MM.1S (cell line): ENCODE measurements at regions not wholly inside any gene's neighbourhood (a gene's known extent, or its start where the extent isn't known, plus 50 kb on each side); places are given as distances from the start of the nearest gene placed in this dataset.

ENCODE experiments used
- DNase-seq: peaks from one replicate; pipeline ENCODE4 v3.0.0-alpha.2; 2015
- H2AFZ ChIP-seq: fragments of 300-600 bp; sonication (generic); 2 replicates; pipeline ENCODE4 v1.6.0; 2016; ENCODE audit warnings: antibody characterized with exemption, low read length
- H3F3A ChIP-seq: fragments of 300-600 bp; sonication (generic); 2 replicates; pipeline ENCODE4 v1.6.1; 2016; ENCODE audit warnings: mild to moderate bottlenecking, antibody characterized with exemption, low read length, moderate library complexity, mixed read lengths; ENCODE audit not compliant: insufficient read depth
- H3K27ac ChIP-seq: fragments of 300-600 bp; sonication (generic); 2 replicates; pipeline ENCODE4 v1.5.1; 2016; ENCODE audit warnings: mild to moderate bottlenecking, low read length
- H3K27me3 ChIP-seq: fragments of 300-600 bp; sonication (generic); replicated peaks from 2 replicates; pipeline ENCODE4 v1.6.0; 2016; ENCODE audit warnings: low read length; ENCODE audit not compliant: insufficient read depth
- H3K36me3 ChIP-seq: fragments of 300-600 bp; sonication (generic); replicated peaks from 2 replicates; pipeline ENCODE4 v1.6.1; 2016; ENCODE audit warnings: mild to moderate bottlenecking, low read length, mixed read lengths; ENCODE audit not compliant: insufficient read depth
- H3K4me1 ChIP-seq: fragments of 300-600 bp; sonication (generic); 2 replicates; pipeline ENCODE4 v1.6.1; 2016; ENCODE audit warnings: low read length, mixed read lengths
- H3K4me2 ChIP-seq: fragments of 300-600 bp; sonication (generic); 2 replicates; pipeline ENCODE4 v1.6.0; 2016; ENCODE audit warnings: low read depth, low read length
- H3K4me3 ChIP-seq: fragments of 300-600 bp; sonication (generic); 2 replicates; pipeline ENCODE4 v1.5.1; 2016; ENCODE audit warnings: low read length, mixed read lengths
- H3K79me2 ChIP-seq: fragments of 300-600 bp; sonication (generic); 2 replicates; pipeline ENCODE4 v1.6.1; 2016; ENCODE audit warnings: mixed run types, low read length, mixed read lengths
- H3K9ac ChIP-seq: fragments of 300-600 bp; sonication (generic); 2 replicates; pipeline ENCODE4 v1.6.1; 2016; ENCODE audit warnings: low read length, mixed read lengths
- H3K9me2 ChIP-seq: fragments of 300-600 bp; sonication (generic); replicated peaks from 2 replicates; pipeline ENCODE4 v1.6.1; 2016; ENCODE audit warnings: mild to moderate bottlenecking, low read length, mixed read lengths; ENCODE audit not compliant: insufficient read depth
- H3K9me3 ChIP-seq: fragments of 300-600 bp; sonication (generic); replicated peaks from 2 replicates; pipeline ENCODE4 v1.6.1; 2016; ENCODE audit warnings: mild to moderate bottlenecking, low read length, mixed read lengths; ENCODE audit not compliant: insufficient read depth
- H4K20me1 ChIP-seq: fragments of 300-600 bp; sonication (generic); 2 replicates; pipeline ENCODE4 v1.6.1; 2016; ENCODE audit warnings: mild to moderate bottlenecking, low read length, moderate library complexity, mixed read lengths; ENCODE audit not compliant: insufficient read depth
- CTCF ChIP-seq: fragments of 300-600 bp; sonication (generic); IDR thresholded peaks from 2 replicates; pipeline ENCODE4 v1.5.1; 2016; ENCODE audit warnings: antibody characterized with exemption, low read length, mixed read lengths
- EZH2 ChIP-seq: fragments of 300-600 bp; sonication (generic); optimal IDR thresholded peaks from 2 replicates; pipeline ENCODE3; 2017; ENCODE audit warnings: low read depth, mild to moderate bottlenecking, antibody characterized with exemption, low read length, mixed read lengths
- EZH2phosphoT487 ChIP-seq: fragments of 300-600 bp; sonication (generic); IDR thresholded peaks from 2 replicates; pipeline ENCODE4 v1.6.1; 2018; ENCODE audit warnings: antibody characterized with exemption, low read length

GRCh38 chr14:58782011-58782410 is 144.2 kb downstream of the DACT1 start:
- Histone ChIP-seq H3K36me3 (no peaks in the 10 kb centered on the region), H3F3A (no peaks in the 10 kb centered on the region), H3K4me3 (no peak overlapping the region), H3K27ac (no peak overlapping the region), H3K9ac (no peak overlapping the region), H4K20me1 (no peaks in the 10 kb centered on the region), H3K9me3 (no peaks in the 10 kb centered on the region), H3K27me3 (no peaks in the 10 kb centered on the region), H3K9me2 (no peaks in the 10 kb centered on the region), H3K4me1 (no peaks in the 10 kb centered on the region), H3K4me2 (no peak overlapping the region), H3K79me2 (no peaks in the 10 kb centered on the region), H2AFZ (no peak overlapping the region)
- TF ChIP-seq EZH2 (no peak), CTCF (no peak), EZH2phosphoT487 (no peak)
- DNase-seq, result no peak

- Histone ChIP-seq H3K27me3 (no peaks in the 10 kb centered on the region), H3K27ac (no peak overlapping the region), H3K4me1 (no peaks in the 10 kb centered on the region), H3K4me3 (no peak overlapping the region), H3K4me2 (no peak overlapping the region), H3K79me2 (no peaks in the 10 kb centered on the region), H3K9me3 (no peaks in the 10 kb centered on the region), H4K20me1 (no peaks in the 10 kb centered on the region), H3F3A (no peaks in the 10 kb centered on the region), H3K9ac (no peak overlapping the region), H3K36me3 (no peaks in the 10 kb centered on the region), H2AFZ (no peak overlapping the region), H3K9me2 (no peaks in the 10 kb centered on the region)
- no peak for TF ChIP-seq EZH2phosphoT487
- no peak for TF ChIP-seq CTCF
- no peak for TF ChIP-seq EZH2
- no peak for DNase-seq
Observed at GRCh38 chr14:58783792-58784511, 146.2 kb downstream of the DACT1 start.

GRCh38 chr14:58784931-58785330 is 147.2 kb downstream of the DACT1 start:
- Histone ChIP-seq H3K4me1 (no peaks in the 10 kb centered on the region), H3K9me3 (no peaks in the 10 kb centered on the region), H3K36me3 (no peaks in the 10 kb centered on the region), H2AFZ (no peak overlapping the region), H3F3A (no peaks in the 10 kb centered on the region), H4K20me1 (no peaks in the 10 kb centered on the region), H3K27me3 (no peaks in the 10 kb centered on the region), H3K4me2 (no peak overlapping the region), H3K4me3 (no peak overlapping the region), H3K27ac (no peak overlapping the region), H3K79me2 (no peaks in the 10 kb centered on the region), H3K9ac (no peak overlapping the region), H3K9me2 (no peaks in the 10 kb centered on the region)
- TF ChIP-seq EZH2 (no peak), EZH2phosphoT487 (no peak), CTCF (no peak)
- DNase-seq, result no peak
